GM21717 (cell line): ENCODE measurements at regions not wholly inside any gene's neighbourhood (a gene's known extent, or its start where the extent isn't known, plus 50 kb on each side); places are given as distances from the start of the nearest gene placed in this dataset.
"Not testable (repeated sequence)": the region's sequence is repeated elsewhere in the genome, so short reads cannot be mapped to it uniquely, and the experiment has no call there.

Experiments used
- ATAC-seq: cut with Tn5 transposase; IDR thresholded peaks from one replicate; pipeline ENCODE4 v1.9.1; 2021; ENCODE audit warnings: mild to moderate bottlenecking, moderate library complexity; ENCODE audit not compliant: unreplicated experiment

GRCh38 chr10:8278099-8278498, 223.6 kb downstream of the GATA3 start:
- ATAC-seq, result no peak

- ATAC-seq, result no peak
Measured at GRCh38 chr10:8279598-8279997, 225.1 kb downstream of the GATA3 start.

- no peak for ATAC-seq
Measured at GRCh38 chr10:8280946-8281345, 226.5 kb downstream of the GATA3 start.

- ATAC-seq, result no peak
Measured at GRCh38 chr10:8282340-8282739, 227.9 kb downstream of the GATA3 start.

GRCh38 chr10:8283166-8283905, 228.8 kb downstream of the GATA3 start:
- ATAC-seq, result no peak

GRCh38 chr10:8283986-8284385, 229.5 kb downstream of the GATA3 start:
- no peak for ATAC-seq

- ATAC-seq, result not testable (repeated sequence)
Measured at GRCh38 chr10:8285970-8286369, 231.5 kb downstream of the GATA3 start.

GRCh38 chr10:8288600-8288999, 234.1 kb downstream of the GATA3 start:
- no peak for ATAC-seq

GRCh38 chr10:8289186-8289924, 234.9 kb downstream of the GATA3 start:
- no peak for ATAC-seq

- ATAC-seq, result no peak
Measured at GRCh38 chr10:8294779-8295178, 240.3 kb downstream of the GATA3 start.

- no peak for ATAC-seq
Measured at GRCh38 chr10:8295311-8295710, 240.8 kb downstream of the GATA3 start.

- no peak for ATAC-seq
Measured at GRCh38 chr10:8296090-8296733, 241.7 kb downstream of the GATA3 start.

GRCh38 chr10:8296734-8297101, 242.2 kb downstream of the GATA3 start:
- ATAC-seq, result no peak

- no peak for ATAC-seq
Measured at GRCh38 chr10:8297107-8297506, 242.6 kb downstream of the GATA3 start.

- no peak for ATAC-seq
Measured at GRCh38 chr10:8297959-8298358, 243.5 kb downstream of the GATA3 start.

GRCh38 chr10:8298896-8299570, 244.5 kb downstream of the GATA3 start:
- no peak for ATAC-seq

- ATAC-seq, result no peak
Measured at GRCh38 chr10:8300925-8301324, 246.4 kb downstream of the GATA3 start.

GRCh38 chr10:8301333-8301732, 246.8 kb downstream of the GATA3 start:
- no peak for ATAC-seq

- ATAC-seq, result no peak
Measured at GRCh38 chr10:8301831-8302230, 247.3 kb downstream of the GATA3 start.

GRCh38 chr10:8302565-8302964, 248.1 kb downstream of the GATA3 start:
- ATAC-seq, result no peak

- no peak for ATAC-seq
Measured at GRCh38 chr10:8304861-8305260, 250.4 kb downstream of the GATA3 start.
